ENCODE measurements at regions not wholly inside any gene's neighbourhood (a gene's known extent, or its start where the extent isn't known, plus 50 kb on each side); places are given as distances from the start of the nearest gene placed in this dataset.
"Not testable (repeated sequence)": the region's sequence is repeated elsewhere in the genome, so short reads cannot be mapped to it uniquely, and the experiment has no call there.

DNA sequence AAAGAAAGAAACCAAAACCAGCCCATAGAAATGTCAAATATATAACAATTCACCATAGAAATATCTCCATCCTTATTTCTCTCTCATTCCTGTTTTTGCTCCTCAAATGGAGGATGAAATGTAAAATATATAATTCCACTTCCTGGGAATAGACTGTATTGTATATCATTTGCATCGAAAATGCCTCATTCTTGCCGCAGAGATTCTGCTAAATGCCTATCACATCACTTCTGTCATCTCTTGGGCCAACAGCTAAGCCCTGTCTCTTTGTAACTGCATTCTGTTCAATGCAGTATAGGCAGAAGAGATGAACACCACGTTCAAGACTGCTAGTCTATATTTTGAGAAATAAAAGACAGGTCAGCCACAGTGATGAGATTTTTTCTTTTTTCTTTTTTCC, 956.3 kb upstream of the SOX9 start:
- no peak for DNase-seq (ENCODE audit: low spot score)

GRCh38 chr17:71166311-71166710, 954.5 kb upstream of the SOX9 start:
- no peak for DNase-seq (ENCODE audit: low spot score)

DNA sequence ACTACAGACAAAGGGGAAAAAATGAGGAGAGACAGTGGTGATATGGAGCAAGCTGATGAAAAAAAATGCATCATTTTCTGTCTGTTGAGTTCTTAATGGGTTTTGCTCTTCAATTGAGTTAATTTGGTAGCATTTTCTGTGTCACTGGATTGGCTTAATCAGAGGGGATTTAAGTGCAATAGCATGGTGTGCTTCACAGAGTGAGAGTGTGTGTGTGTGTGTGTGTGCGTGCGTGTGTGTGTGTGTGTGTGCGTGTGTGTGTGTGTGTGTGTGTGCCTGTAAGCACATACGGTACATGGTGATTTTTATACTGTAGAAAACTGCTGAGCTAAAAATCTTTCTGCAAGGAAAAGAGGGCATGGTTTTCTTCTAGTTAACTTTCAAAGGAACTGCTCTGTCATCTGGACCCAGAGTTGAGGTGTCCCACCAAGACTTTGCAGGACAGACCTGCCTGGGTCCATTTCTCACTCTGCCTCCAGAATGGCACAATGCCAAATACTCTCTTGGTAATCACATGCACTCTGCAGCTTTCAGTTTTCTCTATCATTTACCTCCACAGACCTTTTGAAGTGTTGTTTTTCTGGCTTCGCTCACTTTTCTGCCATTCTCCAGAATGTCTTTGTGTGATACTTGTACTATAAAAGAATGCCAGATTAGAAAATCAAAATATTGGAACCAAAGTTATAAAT, 952.6 kb upstream of the SOX9 start:
- DNase-seq (ENCODE audit: low spot score) = no peak

DNA sequence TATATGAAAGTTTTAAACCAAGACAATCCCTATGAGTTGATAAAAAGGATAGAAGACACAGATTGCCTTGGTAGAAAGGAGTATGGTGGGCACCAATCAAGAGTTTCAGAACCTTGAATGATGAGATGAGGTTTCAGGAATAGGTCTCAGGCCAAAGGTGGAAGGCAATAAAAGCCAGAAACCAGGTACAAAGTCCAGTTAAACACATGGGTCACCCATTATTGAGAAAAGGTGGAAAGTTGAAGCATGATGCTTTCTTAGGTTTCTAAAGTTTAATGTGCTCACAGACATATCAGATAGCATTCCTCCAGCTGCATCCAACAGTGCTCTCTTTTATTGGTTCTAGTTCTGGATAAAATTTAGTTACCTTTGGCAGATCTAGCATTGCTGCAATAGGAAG, 950.8 kb upstream of the SOX9 start:
- no peak for DNase-seq (ENCODE audit: low spot score)

DNA sequence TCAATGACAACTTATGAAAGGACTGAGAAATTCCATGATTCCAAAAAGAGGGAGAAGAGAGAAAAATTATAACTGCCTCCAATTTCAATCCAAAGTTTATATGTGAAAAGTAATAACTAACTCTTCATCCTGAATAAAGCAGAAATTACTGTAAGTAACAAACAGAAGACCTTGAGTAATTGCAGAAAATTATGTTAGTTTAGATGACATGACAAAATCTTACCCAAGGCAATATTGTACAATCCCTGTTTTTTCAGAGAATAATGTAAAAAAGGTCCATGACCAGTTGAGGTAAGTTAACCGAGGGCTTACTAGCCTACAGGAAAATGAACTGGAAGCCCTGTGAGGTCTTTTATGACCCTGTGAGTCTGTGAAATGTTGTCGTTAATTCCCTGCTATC, 949.5 kb upstream of the SOX9 start:
- DNase-seq (ENCODE audit: low spot score) = no peak

DNA sequence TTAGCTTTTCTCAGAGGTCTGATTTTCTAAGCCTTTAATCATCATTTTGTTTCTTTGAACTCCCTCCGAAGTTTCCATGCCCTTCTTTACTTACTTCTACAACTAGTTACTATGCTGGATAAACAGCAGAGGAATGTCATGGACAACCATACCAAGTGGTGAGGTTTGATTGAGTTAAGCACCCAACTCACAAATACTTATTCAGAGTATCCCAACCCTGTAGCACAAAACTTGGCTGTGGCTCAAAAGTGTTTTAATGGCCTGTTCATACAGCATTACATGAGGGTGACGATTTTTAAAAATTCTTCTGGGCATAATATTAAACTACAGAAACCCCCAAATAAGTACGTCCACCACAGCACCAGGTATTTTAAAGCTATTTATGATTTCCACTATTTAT, 946.8 kb upstream of the SOX9 start:
- DNase-seq (ENCODE audit: low spot score) = no peak

DNA sequence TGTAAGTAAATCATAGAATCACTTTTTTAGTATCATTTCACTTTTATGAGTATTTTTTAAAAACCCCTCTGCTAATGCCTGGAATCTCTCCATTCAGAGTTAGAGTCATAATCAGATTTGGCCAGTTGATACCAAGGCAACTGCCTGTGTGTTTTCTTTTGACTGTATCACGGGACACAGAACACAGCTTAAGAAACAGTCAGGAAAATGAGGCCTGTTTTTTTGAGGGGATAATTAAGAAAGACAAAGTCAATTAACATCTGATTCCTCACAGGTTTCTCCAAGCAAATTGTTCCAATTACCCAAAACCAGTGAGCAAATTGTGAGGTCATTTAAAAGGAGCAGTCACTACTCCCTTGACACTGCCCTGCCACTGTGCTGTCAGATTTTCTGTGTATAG, 944.5 kb upstream of the SOX9 start:
- DNase-seq (ENCODE audit: low spot score) = no peak

DNA sequence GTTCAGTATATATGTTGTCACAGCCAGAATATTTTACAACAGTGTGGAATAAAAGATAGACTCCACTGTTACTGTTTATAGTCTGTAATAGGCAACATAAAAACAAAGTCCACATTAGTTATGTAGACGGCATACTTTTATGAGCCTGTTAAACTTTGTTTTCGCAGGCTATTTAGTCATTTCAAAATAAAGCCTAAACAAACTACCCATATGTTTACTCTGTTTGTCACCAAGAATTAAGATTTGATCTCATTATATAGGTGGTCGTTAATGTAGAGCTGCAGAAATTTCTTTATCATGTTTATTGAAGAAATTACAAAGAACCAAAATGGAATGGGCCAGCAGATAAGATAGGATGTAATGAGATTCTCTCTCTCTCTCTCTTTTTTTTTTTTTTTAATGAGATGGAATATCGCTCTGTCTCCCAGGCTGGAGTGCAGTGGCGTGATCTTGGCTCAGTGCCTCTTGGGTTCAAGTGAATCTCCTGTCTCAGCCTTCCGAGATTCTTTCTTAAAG, 943.8 kb upstream of the SOX9 start:
- no peak for DNase-seq (ENCODE audit: low spot score)

- no peak for DNase-seq (ENCODE audit: low spot score)
Observed at GRCh38 chr17:71180801-71181385, 939.9 kb upstream of the SOX9 start.

- DNase-seq (ENCODE audit: low spot score) = no peak
Observed at GRCh38 chr17:71183066-71183660, 937.7 kb upstream of the SOX9 start.

DNA sequence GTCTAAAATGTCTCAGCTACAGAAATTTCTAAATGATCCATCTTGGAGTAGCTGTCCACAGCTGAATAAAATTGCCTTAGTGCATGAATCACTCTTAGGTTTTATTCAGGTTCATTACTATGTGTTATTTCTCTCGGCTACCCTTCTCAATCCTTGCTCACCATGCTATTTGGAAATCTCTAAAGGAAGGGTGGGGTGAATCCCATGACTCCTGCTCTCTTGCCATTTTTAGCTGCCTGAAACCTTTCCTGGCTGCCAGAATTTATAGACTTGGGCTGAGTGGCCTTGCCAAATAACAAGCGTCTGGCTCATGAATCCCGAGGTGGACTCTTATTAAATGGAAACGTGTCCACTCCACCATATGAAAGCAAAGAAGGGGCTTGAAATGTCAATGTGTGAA, 936.1 kb upstream of the SOX9 start:
- DNase-seq (ENCODE audit: low spot score) = no peak

DNA sequence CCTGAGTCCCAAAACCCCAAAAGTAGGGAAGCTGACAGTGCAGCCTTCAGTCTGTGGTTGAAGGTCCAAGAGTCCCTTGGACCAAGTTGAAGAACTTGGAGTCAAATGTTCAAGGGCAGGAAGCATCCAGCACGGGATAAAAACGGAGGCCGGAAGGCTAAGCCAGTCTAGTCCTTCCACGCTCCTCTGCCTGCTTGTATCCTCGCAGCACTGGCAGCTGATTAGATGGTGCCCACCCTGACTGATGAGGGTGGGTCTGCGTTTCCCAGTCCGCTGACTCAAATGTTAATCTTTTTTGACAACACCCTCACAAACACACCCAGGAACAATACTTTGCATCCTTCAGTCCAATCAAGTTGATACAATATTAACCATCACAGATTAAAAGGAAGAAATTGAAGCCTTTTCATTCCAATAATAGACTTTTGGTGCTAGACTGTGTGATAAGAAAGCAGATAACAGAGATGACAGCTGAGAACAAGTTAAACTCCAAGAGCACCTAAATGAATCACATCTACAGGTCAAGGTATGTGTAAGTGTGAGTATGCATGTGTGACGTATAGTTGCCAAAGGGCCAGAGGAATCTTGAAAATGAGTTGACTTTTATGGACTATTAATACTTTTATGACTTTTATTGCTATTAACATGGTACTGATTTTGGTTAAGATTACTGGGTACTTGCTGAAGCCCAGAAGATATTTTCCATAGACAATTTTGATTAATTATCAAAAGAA, 933.5 kb upstream of the SOX9 start:
- no peak for DNase-seq (ENCODE audit: low spot score)

GRCh38 chr17:71188811-71189492, 931.9 kb upstream of the SOX9 start:
- no peak for DNase-seq (ENCODE audit: low spot score)

- DNase-seq (ENCODE audit: low spot score) = no peak
Observed at GRCh38 chr17:71189493-71189831, 931.4 kb upstream of the SOX9 start.

GRCh38 chr17:71192039-71192555, 928.7 kb upstream of the SOX9 start:
- DNase-seq (ENCODE audit: low spot score) = no peak

DNA sequence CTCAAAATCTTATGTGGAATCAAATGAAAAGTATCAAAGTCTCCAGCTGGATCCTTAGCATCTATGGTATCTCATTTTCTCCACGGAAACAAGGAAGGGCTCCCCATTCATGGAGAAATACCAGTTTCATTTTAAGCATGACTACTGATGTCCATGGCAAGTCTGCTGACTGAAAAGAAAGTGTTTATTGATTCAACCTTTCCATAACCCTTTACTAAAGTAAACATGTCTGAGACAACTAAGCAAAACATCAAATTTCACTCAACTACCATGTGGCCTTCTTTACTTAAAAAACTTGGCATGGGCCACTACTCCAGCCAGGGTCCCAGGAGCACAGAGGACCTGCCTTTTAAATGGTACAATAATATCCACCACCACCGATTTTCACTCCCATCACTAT, 928.0 kb upstream of the SOX9 start:
- no peak for DNase-seq (ENCODE audit: low spot score)

GRCh38 chr17:71200597-71200996, 920.2 kb upstream of the SOX9 start:
- no peak for DNase-seq (ENCODE audit: low spot score)

- DNase-seq (ENCODE audit: low spot score) = no peak
Observed at GRCh38 chr17:71201639-71202038, 919.2 kb upstream of the SOX9 start.

- no peak for DNase-seq (ENCODE audit: low spot score)
Observed at GRCh38 chr17:71202449-71202848, 918.4 kb upstream of the SOX9 start.

- no peak for DNase-seq (ENCODE audit: low spot score)
Observed at GRCh38 chr17:71203953-71204352, 916.9 kb upstream of the SOX9 start.

- DNase-seq (ENCODE audit: low spot score) = not testable (repeated sequence)
Observed at GRCh38 chr17:71205951-71206350, 914.9 kb upstream of the SOX9 start.

GRCh38 chr17:71208111-71208704, 912.6 kb upstream of the SOX9 start:
- DNase-seq (ENCODE audit: low spot score) = no peak
